Amniotic stem cell (primary cell): ENCODE measurements at regions not wholly inside any gene's neighbourhood (a gene's known extent, or its start where the extent isn't known, plus 50 kb on each side); places are given as distances from the start of the nearest gene placed in this dataset.

Source experiments
- DNase-seq: peaks from one replicate; lab custom pipeline; 2025; lab: John Stamatoyannopoulos, UW

DNA sequence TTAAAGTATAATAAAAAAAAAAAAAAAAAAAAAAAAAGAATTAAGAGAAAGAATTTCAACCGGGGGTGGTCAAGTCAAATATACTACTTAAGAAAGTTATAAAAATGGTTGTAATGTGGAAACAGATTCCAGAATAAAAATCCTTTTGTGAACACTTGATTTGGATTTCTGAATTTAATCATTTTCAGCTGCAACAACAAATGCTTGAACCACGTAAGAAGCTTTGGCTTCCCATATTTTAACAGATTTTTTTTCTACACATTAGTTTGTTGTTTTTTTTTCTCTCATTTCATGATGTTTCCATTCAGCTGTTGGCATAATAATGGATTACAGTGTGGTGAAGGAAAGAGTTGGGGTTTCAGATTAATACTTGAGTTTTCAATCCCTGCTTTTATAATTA lies 137.3 kb upstream of the AGR3 start:
- DNase-seq = no peak

DNA sequence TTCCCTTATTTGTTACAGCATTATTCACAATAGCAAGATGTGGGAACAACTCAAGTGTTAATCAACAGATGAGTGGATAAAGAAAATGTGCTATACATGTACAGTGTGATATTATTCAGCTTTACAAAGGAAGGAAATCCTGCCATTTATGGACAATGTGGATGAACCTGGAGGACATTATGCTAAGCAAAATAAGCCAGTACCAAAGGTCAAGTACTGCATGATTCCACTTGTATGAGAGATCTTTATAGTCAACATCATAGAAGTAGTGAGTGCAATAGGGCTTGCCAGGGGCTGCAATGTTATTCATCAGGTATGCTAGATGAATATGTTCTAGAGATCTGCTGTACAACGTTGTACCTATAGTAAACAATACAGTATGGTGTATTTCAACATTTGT lies 138.5 kb upstream of the AGR3 start:
- DNase-seq = no peak

DNA sequence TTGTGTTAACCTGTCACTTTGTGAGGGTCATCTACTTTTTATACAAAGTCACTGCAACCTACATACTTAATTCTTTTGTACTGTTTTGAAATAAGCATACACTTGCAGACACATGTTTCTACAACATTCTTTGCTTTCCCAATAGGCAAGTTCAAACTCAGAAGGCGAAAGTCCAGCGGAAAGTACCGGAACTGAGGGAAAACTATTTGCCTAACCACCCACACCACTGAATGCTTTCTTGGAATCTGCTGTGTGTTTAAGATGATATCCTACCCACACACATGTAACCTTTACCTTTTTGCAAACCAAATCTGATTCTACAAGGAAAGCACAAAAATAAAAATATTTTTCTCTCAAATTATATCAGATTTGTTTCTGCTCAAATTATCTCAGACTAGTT lies 139.4 kb upstream of the AGR3 start:
- no peak for DNase-seq

DNA sequence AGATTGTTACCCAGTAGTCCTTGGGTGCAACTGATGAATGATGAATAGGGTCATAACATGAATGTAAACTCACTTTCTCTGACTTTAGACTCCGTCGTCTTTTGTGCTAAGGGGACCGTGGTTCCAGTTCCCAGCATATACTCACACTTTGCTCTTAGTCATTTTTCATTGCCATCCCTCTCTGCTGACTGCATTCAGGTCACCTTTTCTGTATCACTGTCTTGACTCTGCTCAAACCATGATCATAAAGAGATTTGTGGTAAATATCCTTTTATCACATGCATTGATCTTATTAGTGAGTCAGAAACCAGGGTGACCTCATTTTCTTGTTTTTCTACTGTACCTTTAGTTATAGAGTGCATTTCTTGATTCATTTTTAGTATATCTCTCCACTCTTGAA lies 141.1 kb upstream of the AGR3 start:
- DNase-seq = no peak

DNA sequence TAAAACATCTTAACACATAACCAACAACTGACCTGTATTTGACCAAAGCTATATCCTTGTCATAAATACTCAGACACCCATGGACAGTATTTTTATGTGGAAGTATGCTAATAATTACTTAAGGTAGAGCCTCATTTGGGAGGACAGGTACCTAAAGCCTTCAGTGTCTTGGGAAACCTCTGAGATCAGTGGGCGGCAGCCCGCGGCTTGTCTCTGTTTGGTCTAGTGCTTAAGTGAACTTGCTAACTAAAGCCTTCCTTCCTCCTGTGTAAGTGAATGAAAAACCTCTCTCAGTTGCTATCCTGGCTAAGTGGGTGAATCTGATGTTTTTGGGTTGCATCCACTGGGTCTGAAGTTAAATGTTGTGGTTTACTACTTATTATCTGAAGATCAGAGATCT lies 144.5 kb upstream of the AGR3 start:
- no peak for DNase-seq

DNA sequence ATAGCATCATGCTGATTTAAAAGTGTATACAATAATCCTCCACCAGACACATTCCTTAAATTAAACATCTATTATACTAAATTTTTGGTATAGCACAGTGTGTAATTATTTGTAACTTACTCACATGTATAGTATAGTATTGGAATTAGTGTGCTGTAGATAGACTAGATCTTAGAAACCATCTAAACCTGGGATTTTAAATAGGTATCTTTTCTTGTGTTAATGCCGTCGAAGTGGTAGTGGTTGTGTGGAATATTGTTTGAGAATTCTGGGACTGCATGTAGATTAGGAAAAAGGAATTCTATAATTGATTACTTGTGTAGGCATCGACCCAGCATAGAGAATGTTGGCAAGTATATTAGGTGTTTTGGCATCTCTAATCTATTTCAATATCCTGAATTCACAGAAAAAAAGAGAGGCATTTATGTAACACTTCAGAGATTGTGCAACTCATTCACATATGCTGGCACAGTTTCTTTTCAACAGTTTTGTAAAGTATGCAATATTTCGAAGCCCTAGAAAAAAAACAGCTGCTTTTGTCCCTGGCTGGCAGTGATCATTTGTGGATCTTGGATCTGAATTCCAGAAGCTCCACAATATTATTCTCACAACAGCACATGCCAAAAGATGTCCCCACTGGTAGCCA lies 145.5 kb upstream of the AGR3 start:
- DNase-seq = no peak

DNA sequence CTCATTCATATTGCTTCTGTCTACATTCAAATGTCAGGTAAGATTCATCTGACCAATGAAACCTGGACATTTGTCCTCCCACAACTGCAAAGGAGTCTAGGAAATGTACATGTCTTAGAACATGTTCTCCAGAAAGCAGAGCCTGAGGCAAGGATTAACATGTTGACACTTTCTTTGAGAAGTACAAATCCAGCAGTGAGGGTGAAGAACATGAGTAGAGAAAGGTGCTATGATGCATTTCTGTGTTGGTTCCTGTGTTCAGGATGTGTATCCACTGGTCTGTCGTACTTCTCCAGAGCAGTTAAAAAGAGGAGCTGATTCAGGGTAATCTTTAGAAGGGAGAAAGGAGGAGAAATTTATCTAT lies 146.0 kb upstream of the AGR3 start:
- DNase-seq = no peak

DNA sequence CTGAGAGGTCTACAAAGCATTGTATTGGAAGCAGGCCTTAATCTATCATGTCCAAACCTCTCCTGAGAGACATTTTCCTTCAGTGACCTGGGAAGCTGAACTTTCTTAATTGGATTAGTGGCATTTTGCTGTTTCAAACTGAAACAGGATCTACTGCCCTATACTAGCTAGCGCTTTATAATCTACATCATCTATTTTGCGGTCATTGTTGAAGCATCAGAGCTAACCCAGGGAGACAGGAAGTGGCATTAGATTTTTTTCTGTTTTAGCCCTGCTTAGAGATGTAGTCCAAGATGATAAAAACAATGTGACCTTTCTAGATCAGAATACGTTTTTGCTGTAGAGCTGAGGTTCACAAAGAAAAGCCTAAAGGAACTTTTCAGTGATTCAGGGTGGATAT lies 147.4 kb upstream of the AGR3 start:
- DNase-seq = no peak

DNA sequence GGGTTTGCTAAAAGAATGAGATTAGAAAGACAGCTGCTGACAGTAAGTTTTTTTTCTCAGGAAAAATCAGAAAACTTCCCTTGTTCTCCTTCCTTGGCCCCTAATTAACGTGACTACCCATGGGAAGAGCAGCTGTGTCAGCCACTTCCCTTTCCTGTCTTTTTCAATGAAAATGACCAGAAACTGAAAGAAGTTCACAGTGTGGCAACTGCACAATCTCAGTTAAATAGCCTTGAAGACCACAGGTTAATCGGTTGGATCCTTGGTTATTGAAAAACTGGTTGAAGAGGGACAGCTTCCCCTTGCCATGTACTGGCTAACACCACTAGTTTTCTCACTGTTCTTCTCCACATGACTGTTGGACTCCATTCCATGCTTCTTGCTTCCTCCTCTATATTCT lies 148.8 kb upstream of the AGR3 start:
- no peak for DNase-seq

DNA sequence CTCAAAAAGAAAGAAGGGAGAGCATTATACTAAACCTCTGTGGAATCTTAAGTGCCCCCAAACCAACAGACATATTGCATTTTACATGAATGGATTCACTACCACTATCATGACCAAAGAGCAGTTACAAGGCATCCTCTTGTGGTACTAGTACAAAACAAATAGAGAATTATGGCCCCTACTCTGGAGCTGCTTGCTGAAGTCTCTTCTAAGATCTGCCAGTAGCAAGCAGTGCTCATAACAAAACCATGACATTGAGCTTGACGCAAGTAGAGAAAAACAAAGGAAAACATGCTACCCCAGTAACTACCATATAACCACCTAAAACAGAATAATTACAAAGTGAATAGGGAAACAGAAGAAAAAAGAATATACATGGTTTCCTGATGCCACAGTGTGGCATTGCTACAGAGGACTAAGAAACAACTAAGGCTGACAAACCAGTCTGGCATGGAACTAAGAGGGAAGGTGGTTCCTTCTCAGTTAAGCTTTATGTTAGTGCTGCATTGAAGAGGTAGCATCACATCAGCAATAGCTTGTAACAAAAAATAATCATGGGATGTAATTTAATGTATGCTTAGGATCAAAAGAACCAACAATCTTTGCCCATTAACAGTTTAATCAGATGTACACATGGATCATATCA lies 150.2 kb upstream of the AGR3 start:
- no peak for DNase-seq

DNA sequence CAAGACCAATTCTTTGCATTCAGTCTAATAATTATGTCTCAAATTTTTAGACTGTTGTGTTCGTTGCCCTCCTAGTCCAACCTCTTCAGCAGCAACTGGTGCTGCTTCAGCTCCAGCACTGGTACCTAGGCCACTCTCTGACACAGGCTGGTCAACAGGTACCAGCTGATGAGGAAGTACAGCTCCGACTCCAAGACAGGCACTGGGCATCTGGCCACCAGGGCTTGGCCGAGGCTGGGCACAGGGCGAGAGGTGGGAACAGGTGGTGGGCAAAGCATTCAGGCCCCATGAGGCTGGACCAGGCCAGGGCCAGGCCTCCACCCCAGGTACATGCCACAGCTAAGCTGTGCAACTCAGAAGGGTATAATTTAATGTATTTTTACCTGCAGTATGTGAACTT lies 151.5 kb upstream of the AGR3 start:
- no peak for DNase-seq

DNA sequence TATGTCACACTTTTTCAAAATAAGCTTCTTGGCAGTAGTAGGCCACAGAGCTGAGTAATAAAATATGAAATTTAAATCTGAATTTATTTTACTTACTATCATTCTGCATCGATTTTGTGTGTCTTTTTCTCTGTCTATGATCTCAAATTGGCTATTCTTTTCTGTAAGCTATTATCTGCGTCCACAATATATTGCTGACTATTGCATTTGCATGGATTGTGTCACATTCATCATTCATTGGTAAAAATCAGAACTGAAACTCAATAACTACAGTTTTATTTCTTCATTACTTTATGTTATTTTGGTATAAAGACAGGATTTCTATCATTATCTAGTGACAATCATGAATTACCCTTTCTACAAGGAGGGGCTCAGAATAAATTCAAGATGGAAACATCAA lies 154.8 kb upstream of the AGR3 start:
- no peak for DNase-seq

DNA sequence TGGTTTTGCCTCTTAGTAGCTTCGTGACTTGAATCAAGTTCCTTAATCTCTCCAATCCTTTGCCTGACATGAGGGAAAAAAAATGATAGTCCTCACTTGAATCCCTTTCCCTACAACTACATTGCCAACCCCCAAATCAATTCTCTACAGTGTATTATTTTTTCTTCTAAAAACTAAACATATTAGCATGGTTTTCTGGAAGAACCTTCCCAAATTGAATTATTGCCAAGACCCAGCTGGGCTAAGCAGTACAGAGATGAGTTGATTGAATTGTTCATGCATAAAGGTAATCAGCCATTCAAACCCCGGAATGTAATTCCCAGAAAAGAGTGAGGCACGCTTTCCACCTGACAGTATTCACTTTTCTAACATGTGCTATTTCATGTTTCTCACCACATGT lies 155.6 kb upstream of the AGR3 start:
- no peak for DNase-seq

DNA sequence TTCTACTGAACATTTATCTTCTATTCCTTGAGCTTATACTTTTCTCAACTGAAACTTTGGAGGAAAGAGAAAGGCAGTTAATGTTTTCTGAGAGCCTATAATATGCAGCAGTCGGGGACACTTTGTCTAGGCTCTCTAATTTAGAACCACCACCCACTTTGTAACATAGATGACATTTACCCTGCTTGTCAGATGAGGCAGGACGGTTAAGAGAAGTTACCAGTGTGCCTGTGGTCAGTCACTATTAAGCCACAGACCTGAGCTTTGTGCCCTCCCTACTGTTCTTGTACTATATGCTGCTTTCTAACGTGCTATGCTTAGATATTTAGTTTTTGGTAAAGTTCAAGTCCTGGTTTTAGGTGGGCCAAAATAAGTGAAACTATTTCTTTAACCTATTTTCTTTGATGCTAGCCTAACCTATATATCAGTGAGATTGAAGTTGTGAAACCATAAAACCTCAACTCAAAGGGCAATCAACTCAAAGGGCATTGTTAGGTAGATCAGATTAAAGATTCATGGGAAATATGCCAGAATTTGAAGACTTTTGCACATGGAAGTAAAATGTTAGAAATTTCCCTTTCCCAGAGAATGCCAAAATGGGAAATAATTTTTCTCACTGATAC lies 156.5 kb upstream of the AGR3 start:
- no peak for DNase-seq

DNA sequence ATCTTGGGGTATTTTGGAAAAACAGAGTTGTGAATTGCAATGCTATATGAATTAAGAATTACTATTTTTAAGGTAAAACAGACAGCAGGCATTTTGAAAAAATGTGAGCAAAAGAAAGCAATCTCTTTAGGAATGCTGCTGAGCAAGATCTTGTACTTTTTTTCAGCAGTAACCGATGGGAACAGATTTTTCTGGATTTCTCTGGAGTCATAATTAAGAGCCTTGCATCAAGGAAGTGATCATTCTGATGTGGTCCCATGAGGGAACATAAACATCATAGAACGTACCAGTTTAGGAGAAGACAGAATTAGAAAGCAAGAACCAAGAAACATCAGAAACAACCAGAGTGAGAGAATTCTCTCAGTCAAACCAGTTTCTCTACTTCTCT lies 157.0 kb upstream of the AGR3 start:
- DNase-seq = no peak

DNA sequence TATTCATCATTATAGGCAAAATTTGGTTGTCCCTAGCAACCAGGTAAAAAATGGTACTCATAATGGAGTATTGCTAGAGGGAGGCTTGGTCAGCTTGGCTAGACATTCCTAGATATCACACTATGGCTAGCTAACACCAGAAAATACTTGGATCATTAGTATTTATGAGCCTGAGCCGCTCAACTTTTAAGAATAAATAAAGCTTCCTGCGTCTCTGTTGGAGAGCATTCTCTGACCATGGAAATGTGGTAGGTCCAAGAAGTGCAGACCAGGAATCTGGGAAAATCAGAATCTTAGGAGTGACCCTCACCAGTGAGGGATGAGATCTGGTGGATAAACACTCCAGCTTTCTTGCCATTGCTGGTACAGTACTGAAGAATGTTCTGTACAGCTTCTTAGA lies 157.6 kb upstream of the AGR3 start:
- no peak for DNase-seq

DNA sequence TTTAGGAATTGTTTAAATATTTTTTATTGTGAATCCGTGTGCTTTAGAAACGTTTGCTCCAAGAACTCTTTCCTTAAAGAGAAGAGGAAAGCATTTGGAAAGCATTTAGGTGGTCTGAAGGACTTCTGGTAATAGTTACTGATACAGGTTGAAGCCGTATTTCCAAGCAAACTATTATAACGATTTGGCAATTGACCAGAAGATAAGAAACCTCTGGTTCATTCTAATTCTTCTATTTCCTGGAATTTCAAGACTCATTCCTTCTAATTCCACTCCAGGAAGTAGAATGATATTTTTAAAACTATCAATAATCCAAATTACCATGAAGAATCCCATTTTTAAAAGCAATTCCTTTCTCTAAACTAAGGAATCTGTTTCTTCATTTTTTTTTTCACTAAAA lies 158.9 kb upstream of the AGR3 start:
- no peak for DNase-seq

DNA sequence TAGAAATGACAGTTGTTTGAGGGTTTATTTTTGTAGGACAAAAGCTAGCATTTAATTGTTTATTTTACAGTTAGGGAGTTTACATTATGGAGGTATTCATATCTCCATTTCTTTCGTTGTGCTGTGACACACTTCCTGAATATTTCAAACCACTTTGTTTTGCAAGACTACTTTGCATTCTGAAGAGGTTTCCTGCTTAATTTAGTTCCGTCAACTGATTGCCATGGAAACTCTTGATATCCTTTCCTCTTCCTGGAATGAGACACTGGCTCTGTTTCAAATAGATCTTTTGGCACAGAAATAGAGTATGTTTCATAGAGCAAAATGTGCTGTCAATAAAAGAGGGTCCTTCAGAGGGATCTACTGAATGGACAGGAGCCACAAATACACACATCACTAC lies 159.5 kb upstream of the AGR3 start:
- DNase-seq = peak; percentile 75

DNA sequence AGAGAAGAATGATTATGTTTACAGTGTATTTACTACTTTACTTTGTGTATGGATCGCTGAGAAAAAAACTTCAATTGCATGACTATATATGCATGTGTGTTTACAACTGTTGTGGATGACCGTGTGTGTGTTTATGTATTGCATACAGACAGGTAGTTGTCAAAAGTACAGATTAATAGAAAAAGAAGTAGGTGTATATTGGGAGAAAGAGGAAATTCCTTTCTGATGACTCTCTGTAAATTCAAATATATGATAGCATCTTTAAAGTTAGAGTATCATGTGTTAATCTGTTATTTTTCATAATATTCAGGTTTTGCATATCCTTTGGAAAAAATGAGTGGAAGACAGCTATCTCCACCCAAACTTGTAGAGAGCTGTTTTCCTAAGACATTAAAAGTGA lies 160.4 kb upstream of the AGR3 start:
- no peak for DNase-seq

DNA sequence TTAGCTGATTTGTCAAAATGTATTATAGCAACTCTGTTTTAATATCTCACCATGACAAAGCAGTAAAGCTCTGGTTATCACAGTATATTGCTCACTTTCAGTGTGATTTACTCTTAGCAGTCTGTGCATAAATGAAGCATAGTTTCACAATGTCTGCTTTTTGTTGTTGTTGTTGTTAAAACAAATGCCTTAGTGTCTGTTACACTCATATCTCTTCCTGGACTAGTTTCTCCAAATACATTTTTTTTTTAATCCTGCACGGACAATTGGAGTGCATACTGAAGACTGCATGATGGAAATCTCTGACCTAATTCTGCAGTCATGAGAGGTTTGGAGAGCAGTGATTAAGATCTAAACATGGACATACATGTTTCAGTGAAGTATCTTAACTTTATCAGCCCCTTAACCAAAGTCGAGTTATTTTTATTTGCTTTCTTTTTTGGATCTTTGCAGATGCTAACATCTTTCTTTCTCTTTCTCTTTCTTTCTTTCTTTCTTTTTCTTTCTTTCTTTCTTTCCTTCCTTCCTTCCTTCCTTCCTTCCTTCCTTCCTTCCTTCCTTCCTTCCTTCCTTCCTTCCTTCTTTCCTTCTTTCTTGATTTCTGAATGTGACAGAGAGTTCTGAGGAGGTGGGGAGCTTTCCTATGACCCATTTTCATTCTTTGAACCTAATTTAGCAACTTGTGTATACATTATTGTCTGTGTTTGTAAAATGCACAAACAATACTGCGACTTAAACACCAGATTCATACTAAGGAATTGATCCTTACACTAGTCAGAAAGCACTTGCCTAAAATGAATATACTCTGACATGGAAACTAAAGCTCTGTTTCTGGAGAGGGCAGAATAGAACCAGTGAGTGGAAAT lies 161.5 kb upstream of the AGR3 start:
- no peak for DNase-seq

DNA sequence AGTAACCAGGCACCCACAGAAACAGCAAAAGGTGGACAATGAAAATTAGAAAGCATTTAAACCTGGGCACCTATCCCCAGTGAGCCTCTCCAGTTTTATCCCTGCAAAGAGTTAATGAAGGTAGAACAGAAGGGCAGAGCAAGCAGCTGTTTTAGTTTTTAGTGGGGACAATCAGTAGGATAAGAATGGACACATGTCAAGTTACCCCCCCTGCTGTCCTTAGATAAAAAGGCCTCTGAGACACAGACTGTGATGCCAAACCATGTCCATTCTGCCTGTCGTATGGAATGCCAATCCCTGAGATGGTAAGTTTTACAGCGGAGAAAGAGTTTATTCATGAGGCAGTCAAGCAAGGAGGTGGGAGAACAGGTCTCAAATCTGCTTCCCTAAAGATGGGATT lies 162.6 kb upstream of the AGR3 start:
- no peak for DNase-seq

DNA sequence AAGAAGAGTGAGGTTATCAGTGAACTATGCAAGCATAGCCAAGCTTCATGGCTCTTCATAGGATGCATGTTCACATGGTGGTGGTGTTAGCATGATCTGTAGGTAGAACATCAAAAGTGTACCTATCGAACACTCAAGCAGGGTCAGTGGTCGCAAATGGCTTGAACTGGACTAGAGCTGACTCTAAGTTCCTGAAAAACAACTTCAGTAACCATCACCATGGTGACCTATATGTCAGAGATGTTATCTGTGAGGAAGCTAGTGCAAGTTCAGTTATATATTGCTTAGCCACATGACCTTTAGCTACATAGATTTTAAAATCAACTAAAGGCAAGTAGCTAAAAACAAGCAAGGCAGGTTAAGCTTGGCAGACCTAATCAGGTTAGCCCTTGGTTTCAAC lies 163.1 kb upstream of the AGR3 start:
- DNase-seq = no peak

DNA sequence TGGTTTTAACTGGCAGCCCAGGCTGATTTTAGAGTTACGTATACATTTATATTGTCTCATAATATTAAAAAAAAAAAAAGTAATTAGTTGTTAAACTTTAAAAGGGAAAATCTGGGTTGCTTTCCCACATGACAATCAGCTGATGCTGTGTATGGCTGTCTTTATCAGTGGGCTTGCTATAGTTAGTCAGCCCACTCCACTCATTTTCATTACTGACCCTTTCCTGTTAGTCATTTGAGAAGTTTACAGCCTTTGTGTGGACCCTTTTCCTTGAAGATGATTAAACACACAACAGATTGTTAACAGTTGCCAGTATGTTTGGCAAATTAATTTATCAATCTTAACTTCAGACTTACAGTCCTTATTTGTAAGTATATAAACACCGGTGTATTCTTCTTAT lies 164.5 kb upstream of the AGR3 start:
- DNase-seq = no peak
